ENCODE measurements at regions not wholly inside any gene's neighbourhood (a gene's known extent, or its start where the extent isn't known, plus 50 kb on each side); places are given as distances from the start of the nearest gene placed in this dataset.

DNA sequence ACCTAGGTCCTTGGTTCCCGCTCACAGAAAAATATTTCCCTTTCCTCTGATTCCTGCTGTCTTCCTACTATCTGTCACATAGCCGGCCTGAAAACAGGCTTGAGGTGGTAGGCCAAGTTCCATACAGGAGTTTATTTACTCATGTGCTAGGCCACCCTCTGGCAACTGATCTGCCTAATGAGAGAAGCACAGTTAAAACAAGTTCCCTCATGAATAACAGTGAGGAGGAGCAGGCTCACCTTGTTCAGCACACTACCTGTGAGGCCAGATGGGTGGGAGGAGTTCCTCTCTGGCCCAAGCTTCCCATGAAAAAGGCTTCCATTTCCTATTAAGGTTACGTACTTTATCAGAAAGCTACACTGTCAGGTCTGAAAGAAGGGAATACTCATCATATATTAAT, 206.0 kb downstream of the MYRFL start:
- Histone ChIP-seq H3K9me3 (replicated peaks in 1 of 2; ENCODE audit: control insufficient read depth in 1 of 2, insufficient read depth in 1 of 2, low read length in 2 of 2) (peaks cover 3 to 7% of the 10 kb centered on the region in 2 donors), H3K79me2 (ENCODE audit: insufficient read depth, low read length) (no peaks in the 10 kb centered on the region), H3K27ac (ENCODE audit: low read depth in 1 of 2, low read length in 2 of 2) (no peak overlapping the region), H2AFZ (ENCODE audit: insufficient read depth, low read depth, low read length, poor library complexity, severe bottlenecking) (no peak overlapping the region), H3K36me3 (replicated peaks in 1 of 2; ENCODE audit: control insufficient read depth in 1 of 2, insufficient read depth in 2 of 2, low read length in 2 of 2) (no peaks in the 10 kb centered on the region), H4K20me1 (ENCODE audit: insufficient read depth, low read length) (no peaks in the 10 kb centered on the region), H3K27me3 (ENCODE audit: control insufficient read depth in 2 of 2, insufficient read depth in 2 of 2, low read length in 2 of 2) (no peaks in the 10 kb centered on the region), H3K4me2 (replicated peaks; ENCODE audit: extremely low read depth, low read length, poor library complexity, severe bottlenecking) (no peak overlapping the region), H3K9ac (ENCODE audit: insufficient read depth, low read length, poor library complexity, severe bottlenecking) (no peak overlapping the region), H3K4me1 (ENCODE audit: control insufficient read depth in 1 of 2, insufficient read depth in 2 of 2, low read length in 2 of 2) (no peaks in the 10 kb centered on the region), H3K4me3 (replicated peaks in 1 of 3; ENCODE audit: low read depth in 2 of 3, low read length in 3 of 3) (no peak overlapping the region)
- Mint-ChIP-seq H3K4me1 (no peaks in the 10 kb centered on the region), H3K27me3 (ENCODE audit: low read depth in 3 of 3) (peaks cover 2 to 4% (median 3%) of the 10 kb centered on the region in 3 donors), H3K36me3 (no peaks in the 10 kb centered on the region), H3K4me3 (no peak overlapping the region), H3K9me3 (peaks cover 0 to 9% (median 4%) of the 10 kb centered on the region in 7 donors), H3K27ac (no peak overlapping the region)
- TF ChIP-seq, protein P1, sequence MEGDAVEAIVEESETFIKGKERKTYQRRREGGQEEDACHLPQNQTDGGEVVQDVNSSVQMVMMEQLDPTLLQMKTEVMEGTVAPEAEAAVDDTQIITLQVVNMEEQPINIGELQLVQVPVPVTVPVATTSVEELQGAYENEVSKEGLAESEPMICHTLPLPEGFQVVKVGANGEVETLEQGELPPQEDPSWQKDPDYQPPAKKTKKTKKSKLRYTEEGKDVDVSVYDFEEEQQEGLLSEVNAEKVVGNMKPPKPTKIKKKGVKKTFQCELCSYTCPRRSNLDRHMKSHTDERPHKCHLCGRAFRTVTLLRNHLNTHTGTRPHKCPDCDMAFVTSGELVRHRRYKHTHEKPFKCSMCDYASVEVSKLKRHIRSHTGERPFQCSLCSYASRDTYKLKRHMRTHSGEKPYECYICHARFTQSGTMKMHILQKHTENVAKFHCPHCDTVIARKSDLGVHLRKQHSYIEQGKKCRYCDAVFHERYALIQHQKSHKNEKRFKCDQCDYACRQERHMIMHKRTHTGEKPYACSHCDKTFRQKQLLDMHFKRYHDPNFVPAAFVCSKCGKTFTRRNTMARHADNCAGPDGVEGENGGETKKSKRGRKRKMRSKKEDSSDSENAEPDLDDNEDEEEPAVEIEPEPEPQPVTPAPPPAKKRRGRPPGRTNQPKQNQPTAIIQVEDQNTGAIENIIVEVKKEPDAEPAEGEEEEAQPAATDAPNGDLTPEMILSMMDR (IDR thresholded peaks at IDR 0.05): no peak
- 90% methylated on average over 2 of the region's 3 CpGs for WGBS (ENCODE audit: insufficient coverage)
- DNase-seq: no peak
- intact Hi-C loops (cut with micrococcal nuclease): no loop called here

DNA sequence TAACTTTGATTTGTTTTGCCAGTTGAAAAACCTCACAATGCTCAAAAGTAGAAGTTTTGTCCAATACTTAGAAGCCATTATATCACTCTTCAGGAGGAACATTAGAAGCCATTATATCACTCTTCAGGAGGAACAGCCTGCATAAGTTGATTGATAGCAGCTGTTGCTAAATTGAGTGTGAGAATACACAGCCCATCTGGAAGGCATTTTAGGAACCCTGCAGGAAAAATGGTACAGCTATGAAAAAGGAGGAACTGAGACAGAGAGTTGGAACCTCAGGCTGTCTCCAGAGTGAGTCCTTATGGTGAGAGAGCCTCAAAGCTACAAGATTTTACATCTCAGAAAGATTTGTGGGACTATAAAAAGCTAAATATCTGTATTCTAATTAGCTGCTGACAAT, 207.0 kb downstream of the MYRFL start:
- intact Hi-C loops (cut with micrococcal nuclease): no loop called here
- Histone ChIP-seq H2AFZ (ENCODE audit: insufficient read depth, low read depth, low read length, poor library complexity, severe bottlenecking) (no peak overlapping the region), H3K9ac (ENCODE audit: insufficient read depth, low read length, poor library complexity, severe bottlenecking) (no peak overlapping the region), H3K9me3 (replicated peaks in 1 of 2; ENCODE audit: control insufficient read depth in 1 of 2, insufficient read depth in 1 of 2, low read length in 2 of 2) (peaks cover 3 to 7% of the 10 kb centered on the region in 2 donors), H3K4me2 (replicated peaks; ENCODE audit: extremely low read depth, low read length, poor library complexity, severe bottlenecking) (no peak overlapping the region), H3K27me3 (ENCODE audit: control insufficient read depth in 2 of 2, insufficient read depth in 2 of 2, low read length in 2 of 2) (no peaks in the 10 kb centered on the region), H3K79me2 (ENCODE audit: insufficient read depth, low read length) (no peaks in the 10 kb centered on the region), H3K36me3 (replicated peaks in 1 of 2; ENCODE audit: control insufficient read depth in 1 of 2, insufficient read depth in 2 of 2, low read length in 2 of 2) (no peaks in the 10 kb centered on the region), H3K27ac (ENCODE audit: low read depth in 1 of 2, low read length in 2 of 2) (no peak overlapping the region), H3K4me3 (replicated peaks in 1 of 3; ENCODE audit: low read depth in 2 of 3, low read length in 3 of 3) (no peak overlapping the region), H4K20me1 (ENCODE audit: insufficient read depth, low read length) (no peaks in the 10 kb centered on the region), H3K4me1 (ENCODE audit: control insufficient read depth in 1 of 2, insufficient read depth in 2 of 2, low read length in 2 of 2) (no peaks in the 10 kb centered on the region)
- TF ChIP-seq, protein P1 (IDR thresholded peaks at IDR 0.05): no peak
- no peak overlapping the region for H3K27ac Mint-ChIP-seq
- H3K4me1 Mint-ChIP-seq: no peaks in the 10 kb centered on the region
- no peaks in the 10 kb centered on the region for H3K36me3 Mint-ChIP-seq
- H3K4me3 Mint-ChIP-seq: no peak overlapping the region
- peaks cover 0 to 9% (median 4%) of the 10 kb centered on the region in 7 donors for H3K9me3 Mint-ChIP-seq
- no peak for DNase-seq
- H3K27me3 Mint-ChIP-seq (ENCODE audit: low read depth in 3 of 3): peaks cover 0 to 4% (median 2%) of the 10 kb centered on the region in 3 donors

Measured in CD14-positive monocyte (primary cell).